GM18868 (cell line): ENCODE measurements at regions not wholly inside any gene's neighbourhood (a gene's known extent, or its start where the extent isn't known, plus 50 kb on each side); places are given as distances from the start of the nearest gene placed in this dataset.

ENCODE experiments used
- ATAC-seq: cut with Tn5 transposase; IDR thresholded peaks from one replicate; pipeline ENCODE4 v1.9.1; 2021; ENCODE audit warnings: mild to moderate bottlenecking, moderate library complexity; ENCODE audit not compliant: unreplicated experiment

GRCh38 chr6:169083508-169083874, 170.2 kb downstream of the THBS2 start:
- ATAC-seq = no peak

- ATAC-seq = no peak
Observed at GRCh38 chr6:169082817-169083507, 170.7 kb downstream of the THBS2 start.

- no peak for ATAC-seq
Observed at GRCh38 chr6:169082093-169082492, 171.6 kb downstream of the THBS2 start.

GRCh38 chr6:169081248-169081647, 172.4 kb downstream of the THBS2 start:
- no peak for ATAC-seq

GRCh38 chr6:169079650-169080049, 174.0 kb downstream of the THBS2 start:
- no peak for ATAC-seq

GRCh38 chr6:169078399-169079145, 175.1 kb downstream of the THBS2 start:
- no peak for ATAC-seq

GRCh38 chr6:169075915-169076654, 177.6 kb downstream of the THBS2 start:
- ATAC-seq = no peak

- ATAC-seq = no peak
Observed at GRCh38 chr6:169075211-169075914, 178.3 kb downstream of the THBS2 start.

- ATAC-seq = no peak
Observed at GRCh38 chr6:169074526-169074925, 179.1 kb downstream of the THBS2 start.

- ATAC-seq = no peak
Observed at GRCh38 chr6:169073311-169073710, 180.3 kb downstream of the THBS2 start.

GRCh38 chr6:169072127-169073042, 181.3 kb downstream of the THBS2 start:
- no peak for ATAC-seq

GRCh38 chr6:169071394-169071793, 182.3 kb downstream of the THBS2 start:
- ATAC-seq = no peak

GRCh38 chr6:169070506-169071176, 183.0 kb downstream of the THBS2 start:
- ATAC-seq = no peak

GRCh38 chr6:169069356-169069755, 184.3 kb downstream of the THBS2 start:
- no peak for ATAC-seq

- no peak for ATAC-seq
Observed at GRCh38 chr6:169064194-169064593, 189.5 kb downstream of the THBS2 start.

- ATAC-seq = no peak
Observed at GRCh38 chr6:169062272-169062671, 191.4 kb downstream of the THBS2 start.

- ATAC-seq = no peak
Observed at GRCh38 chr6:169058634-169059033, 195.0 kb downstream of the THBS2 start.

- ATAC-seq = no peak
Observed at GRCh38 chr6:169052462-169052861, 201.2 kb downstream of the THBS2 start.

- no peak for ATAC-seq
Observed at GRCh38 chr6:169051371-169051770, 202.3 kb downstream of the THBS2 start.

- ATAC-seq = no peak
Observed at GRCh38 chr6:169048865-169049205, 204.8 kb downstream of the THBS2 start.
